ENCODE measurements at regions not wholly inside any gene's neighbourhood (a gene's known extent, or its start where the extent isn't known, plus 50 kb on each side); places are given as distances from the start of the nearest gene placed in this dataset.

- TF ChIP-seq POLR2AphosphoS5 (IDR thresholded peaks at IDR 0.05) (no peak), CTCF (IDR thresholded peaks at IDR 0.05) (no peak), EP300 (IDR thresholded peaks at IDR 0.05) (no peak)
These were observed 416.1 kb downstream of the MRPL39 start for GRCh38 chr21:25191141-25191540.
